ENCODE measurements at regions not wholly inside any gene's neighbourhood (a gene's known extent, or its start where the extent isn't known, plus 50 kb on each side); places are given as distances from the start of the nearest gene placed in this dataset.

- Histone ChIP-seq H2AFZ (ENCODE audit: low read length) (no peak overlapping the region), H3K9me3 (replicated peaks; ENCODE audit: insufficient read depth, low read length) (no peaks in the 10 kb centered on the region), H3K9ac (ENCODE audit: low read length) (no peak overlapping the region), H3K4me2 (ENCODE audit: low read depth, low read length) (no peak overlapping the region), H3K4me1 (ENCODE audit: low read length) (no peaks in the 10 kb centered on the region), H3K27ac (ENCODE audit: low read length) (no peak overlapping the region), H3K79me2 (ENCODE audit: low read length) (no peaks in the 10 kb centered on the region), H3K36me3 (replicated peaks; ENCODE audit: insufficient read depth, low read length) (no peaks in the 10 kb centered on the region), H3K9me2 (replicated peaks; ENCODE audit: insufficient read depth, low read length) (no peaks in the 10 kb centered on the region), H4K20me1 (ENCODE audit: insufficient read depth, low read length) (no peaks in the 10 kb centered on the region), H3F3A (ENCODE audit: insufficient read depth, low read length) (no peaks in the 10 kb centered on the region), H3K4me3 (ENCODE audit: low read length) (no peak overlapping the region), H3K27me3 (replicated peaks; ENCODE audit: insufficient read depth, low read length) (no peaks in the 10 kb centered on the region)
- TF ChIP-seq CTCF (IDR thresholded peaks at IDR 0.05; ENCODE audit: low read length) (no peak), EZH2 (optimal IDR thresholded peaks at IDR 0.05; ENCODE audit: low read depth, low read length) (no peak), EZH2phosphoT487 (IDR thresholded peaks at IDR 0.05; ENCODE audit: low read length) (no peak)
- DNase-seq, result no peak
Observed at GRCh38 chr7:364536-364935, 74.6 kb downstream of the FOXL3 start.

GRCh38 chr7:365593-365992 lies 75.6 kb downstream of the FOXL3 start:
- no peak overlapping the region for H3K4me2 ChIP-seq (ENCODE audit: low read depth, low read length)
- H3K4me1 ChIP-seq (ENCODE audit: low read length), result no peaks in the 10 kb centered on the region
- H3K27me3 ChIP-seq (replicated peaks; ENCODE audit: insufficient read depth, low read length), result no peaks in the 10 kb centered on the region
- H3K9ac ChIP-seq (ENCODE audit: low read length), result no peak overlapping the region
- no peak overlapping the region for H3K4me3 ChIP-seq (ENCODE audit: low read length)
- no peaks in the 10 kb centered on the region for H3K79me2 ChIP-seq (ENCODE audit: low read length)
- no peak for DNase-seq
- H3K36me3 ChIP-seq (replicated peaks; ENCODE audit: insufficient read depth, low read length), result no peaks in the 10 kb centered on the region
- no peak overlapping the region for H2AFZ ChIP-seq (ENCODE audit: low read length)
- H3K9me2 ChIP-seq (replicated peaks; ENCODE audit: insufficient read depth, low read length), result no peaks in the 10 kb centered on the region
- no peaks in the 10 kb centered on the region for H4K20me1 ChIP-seq (ENCODE audit: insufficient read depth, low read length)
- no peaks in the 10 kb centered on the region for H3F3A ChIP-seq (ENCODE audit: insufficient read depth, low read length)
- H3K9me3 ChIP-seq (replicated peaks; ENCODE audit: insufficient read depth, low read length), result no peaks in the 10 kb centered on the region
- H3K27ac ChIP-seq (ENCODE audit: low read length), result no peak overlapping the region
- TF ChIP-seq CTCF (IDR thresholded peaks at IDR 0.05; ENCODE audit: low read length) (no peak), EZH2 (optimal IDR thresholded peaks at IDR 0.05; ENCODE audit: low read depth, low read length) (no peak), EZH2phosphoT487 (IDR thresholded peaks at IDR 0.05; ENCODE audit: low read length) (no peak)

GRCh38 chr7:366161-366803 lies 76.3 kb downstream of the FOXL3 start:
- Histone ChIP-seq H2AFZ (ENCODE audit: low read length) (no peak overlapping the region), H3K36me3 (replicated peaks; ENCODE audit: insufficient read depth, low read length) (no peaks in the 10 kb centered on the region), H3K27ac (ENCODE audit: low read length) (no peak overlapping the region), H3K79me2 (ENCODE audit: low read length) (no peaks in the 10 kb centered on the region), H3K9ac (ENCODE audit: low read length) (no peak overlapping the region), H3F3A (ENCODE audit: insufficient read depth, low read length) (no peaks in the 10 kb centered on the region), H3K9me3 (replicated peaks; ENCODE audit: insufficient read depth, low read length) (no peaks in the 10 kb centered on the region), H3K4me2 (ENCODE audit: low read depth, low read length) (no peak overlapping the region), H3K27me3 (replicated peaks; ENCODE audit: insufficient read depth, low read length) (no peaks in the 10 kb centered on the region), H4K20me1 (ENCODE audit: insufficient read depth, low read length) (no peaks in the 10 kb centered on the region), H3K4me3 (ENCODE audit: low read length) (no peak overlapping the region), H3K4me1 (ENCODE audit: low read length) (no peaks in the 10 kb centered on the region), H3K9me2 (replicated peaks; ENCODE audit: insufficient read depth, low read length) (no peaks in the 10 kb centered on the region)
- no peak for DNase-seq
- TF ChIP-seq EZH2phosphoT487 (IDR thresholded peaks at IDR 0.05; ENCODE audit: low read length) (no peak), EZH2 (optimal IDR thresholded peaks at IDR 0.05; ENCODE audit: low read depth, low read length) (no peak), CTCF (IDR thresholded peaks at IDR 0.05; ENCODE audit: low read length) (no peak)
